IMR-90 (cell line): ENCODE measurements at regions not wholly inside any gene's neighbourhood (a gene's known extent, or its start where the extent isn't known, plus 50 kb on each side); places are given as distances from the start of the nearest gene placed in this dataset.

Experiments
- BHLHE40 ChIP-seq: fragments of 150-350 bp; IDR thresholded peaks from 2 replicates; pipeline ENCODE4 v1.6.1; 2016; ENCODE audit warnings: mild to moderate bottlenecking, low read depth, low read length
- CEBPB ChIP-seq: IDR thresholded peaks from 2 replicates; pipeline ENCODE4 v1.6.1; 2012; ENCODE audit warnings: low read depth, low read length, improper control_type of control experiment
- CHD1 ChIP-seq: IDR thresholded peaks from 2 replicates; pipeline ENCODE4 v1.6.1; 2012; ENCODE audit warnings: low read depth, low read length, improper control_type of control experiment
- CTCF ChIP-seq: conservative IDR thresholded peaks from 2 replicates; pipeline ENCODE4 v1.5.1; 2012; ENCODE audit warnings: mild to moderate bottlenecking, low read depth, low read length, improper control_type of control experiment
- MAFK ChIP-seq: IDR thresholded peaks from 2 replicates; pipeline ENCODE4 v1.6.1; 2012; ENCODE audit warnings: low read depth, low read length, improper control_type of control experiment
- MAZ ChIP-seq: IDR thresholded peaks from 2 replicates; pipeline ENCODE4 v1.6.1; 2012; ENCODE audit warnings: low read depth, mild to moderate bottlenecking, low read length, improper control_type of control experiment, moderate library complexity, borderline replicate concordance
- NFE2L2 ChIP-seq: fragments of 150-350 bp; IDR thresholded peaks from 2 replicates; pipeline ENCODE4 v1.6.1; 2016; ENCODE audit warnings: low read depth, mild to moderate bottlenecking, low read length
- POLR2A ChIP-seq: IDR thresholded peaks from 2 replicates; pipeline ENCODE4 v1.6.1; 2012; ENCODE audit warnings: mild to moderate bottlenecking, low read depth, low read length
- RAD21 ChIP-seq: IDR thresholded peaks from 2 replicates; pipeline ENCODE4 v1.6.1; 2012; ENCODE audit warnings: low read length, improper control_type of control experiment
- RCOR1 ChIP-seq: IDR thresholded peaks from 2 replicates; pipeline ENCODE4 v1.6.1; 2012; ENCODE audit warnings: mild to moderate bottlenecking, low read length, improper control_type of control experiment; ENCODE audit not compliant: insufficient replicate concordance
- RFX5 ChIP-seq: IDR thresholded peaks from 2 replicates; pipeline ENCODE4 v1.8.0; 2012; ENCODE audit warnings: low read depth, mild to moderate bottlenecking, low read length, moderate library complexity
- SMC3 ChIP-seq: fragments of 150-350 bp; IDR thresholded peaks from 2 replicates; pipeline ENCODE4 v1.6.1; 2016; ENCODE audit warnings: low read depth, mild to moderate bottlenecking, antibody characterized with exemption, low read length, moderate library complexity
- USF2 ChIP-seq: fragments of 150-350 bp; IDR thresholded peaks from 2 replicates; pipeline ENCODE4 v1.6.1; 2017; ENCODE audit warnings: mild to moderate bottlenecking, antibody characterized with exemption, low read length, low read depth
- TF ChIP-seq, protein P1 (sequence below): fragments of 150-350 bp; IDR thresholded peaks from 2 replicates; pipeline ENCODE4 v1.6.1; 2016; ENCODE audit warnings: low read depth, mild to moderate bottlenecking, low read length, moderate library complexity, borderline replicate concordance

DNA sequence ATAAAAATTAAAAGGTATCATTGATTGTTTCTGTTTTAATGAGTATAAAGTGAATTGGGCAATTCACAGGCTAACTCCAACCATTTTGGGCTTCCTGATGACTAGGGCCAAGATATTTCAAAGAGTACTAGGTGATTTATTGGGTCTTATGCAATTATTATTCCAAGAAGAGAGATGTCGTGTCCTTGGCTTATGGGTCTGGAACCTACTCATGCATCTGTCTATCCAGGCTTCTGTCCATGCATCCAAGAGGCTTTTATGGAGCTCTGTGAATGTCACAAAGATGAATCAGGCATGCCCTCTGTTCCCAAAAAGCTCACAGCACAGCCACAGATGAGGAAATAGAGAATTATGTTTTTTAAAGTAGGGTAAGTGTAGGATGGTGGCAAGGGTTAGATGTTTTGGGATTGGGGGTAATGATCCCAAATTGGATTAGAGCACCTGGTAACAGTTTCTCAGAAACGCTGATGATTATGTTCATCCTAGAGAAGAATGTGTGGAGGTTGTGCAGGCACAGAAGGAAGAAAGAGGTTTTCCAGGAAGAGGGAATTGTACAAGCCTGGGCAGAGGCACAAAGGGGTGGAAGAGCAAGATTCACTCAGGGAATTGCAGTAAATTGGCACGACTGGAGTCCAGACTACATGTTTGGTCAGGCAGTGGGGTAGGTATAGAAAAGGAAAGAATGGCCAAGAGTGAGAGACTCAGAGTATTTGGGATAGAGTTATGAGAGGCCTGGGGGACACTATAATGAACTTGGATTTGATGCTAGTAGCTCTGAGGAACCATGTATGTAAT lies 83.0 kb upstream of the TNC start:
- TF ChIP-seq, protein P1, sequence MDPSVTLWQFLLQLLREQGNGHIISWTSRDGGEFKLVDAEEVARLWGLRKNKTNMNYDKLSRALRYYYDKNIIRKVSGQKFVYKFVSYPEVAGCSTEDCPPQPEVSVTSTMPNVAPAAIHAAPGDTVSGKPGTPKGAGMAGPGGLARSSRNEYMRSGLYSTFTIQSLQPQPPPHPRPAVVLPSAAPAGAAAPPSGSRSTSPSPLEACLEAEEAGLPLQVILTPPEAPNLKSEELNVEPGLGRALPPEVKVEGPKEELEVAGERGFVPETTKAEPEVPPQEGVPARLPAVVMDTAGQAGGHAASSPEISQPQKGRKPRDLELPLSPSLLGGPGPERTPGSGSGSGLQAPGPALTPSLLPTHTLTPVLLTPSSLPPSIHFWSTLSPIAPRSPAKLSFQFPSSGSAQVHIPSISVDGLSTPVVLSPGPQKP = no peak
- TF ChIP-seq MAFK = no peak
- no peak for TF ChIP-seq CTCF
- TF ChIP-seq MAZ = no peak
- TF ChIP-seq USF2 = no peak
- TF ChIP-seq POLR2A = no peak
- no peak for TF ChIP-seq NFE2L2
- TF ChIP-seq RAD21 = no peak
- peak; percentile 41; the same call in 1 of the 2 replicates for TF ChIP-seq CEBPB
- TF ChIP-seq CHD1 = no peak
- TF ChIP-seq SMC3 = no peak
- no peak for TF ChIP-seq RFX5
- TF ChIP-seq RCOR1 = no peak
- TF ChIP-seq BHLHE40 = no peak
